ENCODE measurements at regions not wholly inside any gene's neighbourhood (a gene's known extent, or its start where the extent isn't known, plus 50 kb on each side); places are given as distances from the start of the nearest gene placed in this dataset.
"Not testable (repeated sequence)": the region's sequence is repeated elsewhere in the genome, so short reads cannot be mapped to it uniquely, and the experiment has no call there.

- DNase-seq (ENCODE audit: low read depth in 4 of 4, low spot score in 3 of 4) = no peak
Measured at GRCh38 chr2:122251158-122251557, 495.7 kb downstream of the TSN start.

- no peak for DNase-seq (ENCODE audit: low read depth in 4 of 4, low spot score in 3 of 4)
Measured at GRCh38 chr2:122251566-122251965, 496.1 kb downstream of the TSN start.

GRCh38 chr2:122255924-122256323, 500.5 kb downstream of the TSN start:
- no peak for DNase-seq (ENCODE audit: low read depth in 4 of 4, low spot score in 3 of 4)

GRCh38 chr2:122261911-122262310, 506.5 kb downstream of the TSN start:
- no peak for DNase-seq (ENCODE audit: low read depth in 4 of 4, low spot score in 3 of 4)

- no peak for DNase-seq (ENCODE audit: low read depth in 4 of 4, low spot score in 3 of 4)
Measured at GRCh38 chr2:122263746-122264145, 508.3 kb downstream of the TSN start.

- DNase-seq (ENCODE audit: low read depth in 4 of 4, low spot score in 3 of 4) = no peak
Measured at GRCh38 chr2:122266636-122267035, 511.2 kb downstream of the TSN start.

- no peak for DNase-seq (ENCODE audit: low read depth in 4 of 4, low spot score in 3 of 4)
Measured at GRCh38 chr2:122267947-122268346, 512.5 kb downstream of the TSN start.

- DNase-seq (ENCODE audit: low read depth in 4 of 4, low spot score in 3 of 4) = no peak
Measured at GRCh38 chr2:122273785-122274419, 518.5 kb downstream of the TSN start.

GRCh38 chr2:122277956-122278355, 522.5 kb downstream of the TSN start:
- no peak for DNase-seq (ENCODE audit: low read depth in 4 of 4, low spot score in 3 of 4)

GRCh38 chr2:122300758-122301157, 545.3 kb downstream of the TSN start:
- no peak for DNase-seq (ENCODE audit: low read depth in 4 of 4, low spot score in 3 of 4)

- peak in 2 of 4 donors; percentile 5 to 9 for DNase-seq (ENCODE audit: low read depth in 4 of 4, low spot score in 3 of 4)
Measured at GRCh38 chr2:122307763-122308162, 552.3 kb downstream of the TSN start.

GRCh38 chr2:122315306-122315705, 559.9 kb downstream of the TSN start:
- no peak for DNase-seq (ENCODE audit: low read depth in 4 of 4, low spot score in 3 of 4)

- no peak for DNase-seq (ENCODE audit: low read depth in 4 of 4, low spot score in 3 of 4)
Measured at GRCh38 chr2:122319539-122320132, 564.2 kb downstream of the TSN start.

- no peak for DNase-seq (ENCODE audit: low read depth in 4 of 4, low spot score in 3 of 4)
Measured at GRCh38 chr2:122322815-122323214, 567.4 kb downstream of the TSN start.

- no peak for DNase-seq (ENCODE audit: low read depth in 4 of 4, low spot score in 3 of 4)
Measured at GRCh38 chr2:122323927-122324326, 568.5 kb downstream of the TSN start.

- no peak for DNase-seq (ENCODE audit: low read depth in 4 of 4, low spot score in 3 of 4)
Measured at GRCh38 chr2:122326471-122326870, 571.0 kb downstream of the TSN start.

- no peak for DNase-seq (ENCODE audit: low read depth in 4 of 4, low spot score in 3 of 4)
Measured at GRCh38 chr2:122328816-122329215, 573.4 kb downstream of the TSN start.

GRCh38 chr2:122329278-122329677, 573.8 kb downstream of the TSN start:
- DNase-seq (ENCODE audit: low read depth in 4 of 4, low spot score in 3 of 4) = no peak

GRCh38 chr2:122333932-122334331, 578.5 kb downstream of the TSN start:
- DNase-seq (ENCODE audit: low read depth in 4 of 4, low spot score in 3 of 4) = no peak

- no peak for DNase-seq (ENCODE audit: low read depth in 4 of 4, low spot score in 3 of 4)
Measured at GRCh38 chr2:122338000-122338399, 582.5 kb downstream of the TSN start.

GRCh38 chr2:122340246-122340645, 584.8 kb downstream of the TSN start:
- no peak for DNase-seq (ENCODE audit: low read depth in 4 of 4, low spot score in 3 of 4)

GRCh38 chr2:122341007-122341406, 585.6 kb downstream of the TSN start:
- DNase-seq (ENCODE audit: low read depth in 4 of 4, low spot score in 3 of 4) = no peak

GRCh38 chr2:122352151-122352550, 596.7 kb downstream of the TSN start:
- DNase-seq (ENCODE audit: low read depth in 4 of 4, low spot score in 3 of 4) = not testable (repeated sequence)
